ENCODE measurements at regions not wholly inside any gene's neighbourhood (a gene's known extent, or its start where the extent isn't known, plus 50 kb on each side); places are given as distances from the start of the nearest gene placed in this dataset.

DNA sequence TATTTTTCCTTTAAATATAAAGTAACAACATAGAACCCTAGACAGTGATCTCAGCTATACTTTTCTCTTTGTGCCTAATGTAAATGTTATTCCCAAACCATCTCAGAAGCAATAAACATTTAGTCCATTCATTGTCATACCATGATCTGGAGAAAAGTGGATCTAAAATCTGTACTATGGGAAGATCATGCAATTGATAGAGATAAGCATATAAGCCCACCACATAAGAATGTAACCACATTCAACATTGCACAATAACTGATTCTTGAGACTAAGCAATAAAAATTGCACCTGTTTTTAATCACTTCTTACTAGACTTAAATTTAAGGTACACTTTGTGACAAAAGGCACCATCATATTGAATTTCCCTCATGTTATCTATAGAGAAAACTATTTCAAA lies 1403.0 kb upstream of the C9orf72 start:
- Histone ChIP-seq H3K4me3 (replicated peaks in 1 of 2; ENCODE audit: low read depth in 1 of 2, low read length in 2 of 2) (no peak overlapping the region), H4K20me1 (ENCODE audit: insufficient read depth) (no peaks in the 10 kb centered on the region), H3K27ac (ENCODE audit: low read depth, low read length) (no peak overlapping the region), H3K4me2 (ENCODE audit: low read length) (no peak overlapping the region), H3K27me3 (ENCODE audit: insufficient read depth, low read length) (no peaks in the 10 kb centered on the region), H3K9me2 (ENCODE audit: insufficient read depth) (no peaks in the 10 kb centered on the region), H3K9ac (ENCODE audit: low read length) (no peak overlapping the region), H3K9me3 (ENCODE audit: control insufficient read depth in 1 of 2, insufficient read depth in 1 of 2, low read depth in 1 of 2, low read length in 2 of 2) (no peaks in the 10 kb centered on the region), H3K4me1 (ENCODE audit: control insufficient read depth in 1 of 2, insufficient read depth in 2 of 2, low read length in 2 of 2) (no peaks in the 10 kb centered on the region), H3K36me3 (ENCODE audit: control insufficient read depth in 1 of 2, insufficient read depth in 2 of 2, low read length in 2 of 2) (no peaks in the 10 kb centered on the region), H2AFZ (ENCODE audit: low read depth, low read length, poor library complexity, severe bottlenecking) (no peak overlapping the region), H3K79me2 (ENCODE audit: insufficient read depth, low read length) (no peaks in the 10 kb centered on the region)
- ChIA-PET CTCF (no interaction called here), POLR2A (no interaction called here), RAD21 (ENCODE audit: low non-redundant PET in 1 of 2, low total read pairs in 2 of 2, uncharacterized antibody in 2 of 2, unreplicated experiment in 2 of 2) (no interaction called here)
- no peak for DNase-seq (ENCODE audit: low read depth, low spot score)
- TF ChIP-seq CEBPB (IDR thresholded peaks at IDR 0.05; ENCODE audit: low read depth) = no peak
- TF ChIP-seq EGR1 (IDR thresholded peaks at IDR 0.05; ENCODE audit: low read depth) = no peak
- intact Hi-C loops (cut with micrococcal nuclease) = no loop called here
- BruUV-seq (replicated peaks) = no TSS peak
- no peak for ATAC-seq

DNA sequence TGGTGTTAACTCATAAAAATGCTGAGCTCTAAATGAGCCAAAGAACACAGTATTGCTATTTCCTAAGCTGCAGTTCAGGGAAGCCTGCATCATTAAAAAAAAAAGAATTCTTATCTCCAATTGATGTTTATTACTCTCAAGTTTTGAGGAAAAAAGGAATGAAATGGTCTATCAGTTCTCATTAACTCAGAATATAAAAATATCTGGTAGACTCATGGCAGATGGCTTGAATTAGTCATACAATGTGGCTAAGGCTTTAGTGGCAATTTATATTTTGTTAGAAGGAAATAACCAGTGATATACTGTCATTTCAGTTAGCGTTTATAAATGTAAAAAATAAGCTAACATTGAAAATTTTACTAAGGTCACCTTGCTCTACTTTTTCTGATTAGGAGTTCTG lies 1403.4 kb upstream of the C9orf72 start:
- intact Hi-C loops (cut with micrococcal nuclease) = no loop called here
- DNase-seq (ENCODE audit: low read depth, low spot score) = no peak
- H3K4me3 ChIP-seq (replicated peaks in 1 of 2; ENCODE audit: low read depth in 1 of 2, low read length in 2 of 2) = no peak overlapping the region
- ChIA-PET POLR2A (no interaction called here), CTCF (no interaction called here), RAD21 (ENCODE audit: low non-redundant PET in 1 of 2, low total read pairs in 2 of 2, uncharacterized antibody in 2 of 2, unreplicated experiment in 2 of 2) (no interaction called here)
- H2AFZ ChIP-seq (ENCODE audit: low read depth, low read length, poor library complexity, severe bottlenecking) = no peak overlapping the region
- TF ChIP-seq, protein P1, sequence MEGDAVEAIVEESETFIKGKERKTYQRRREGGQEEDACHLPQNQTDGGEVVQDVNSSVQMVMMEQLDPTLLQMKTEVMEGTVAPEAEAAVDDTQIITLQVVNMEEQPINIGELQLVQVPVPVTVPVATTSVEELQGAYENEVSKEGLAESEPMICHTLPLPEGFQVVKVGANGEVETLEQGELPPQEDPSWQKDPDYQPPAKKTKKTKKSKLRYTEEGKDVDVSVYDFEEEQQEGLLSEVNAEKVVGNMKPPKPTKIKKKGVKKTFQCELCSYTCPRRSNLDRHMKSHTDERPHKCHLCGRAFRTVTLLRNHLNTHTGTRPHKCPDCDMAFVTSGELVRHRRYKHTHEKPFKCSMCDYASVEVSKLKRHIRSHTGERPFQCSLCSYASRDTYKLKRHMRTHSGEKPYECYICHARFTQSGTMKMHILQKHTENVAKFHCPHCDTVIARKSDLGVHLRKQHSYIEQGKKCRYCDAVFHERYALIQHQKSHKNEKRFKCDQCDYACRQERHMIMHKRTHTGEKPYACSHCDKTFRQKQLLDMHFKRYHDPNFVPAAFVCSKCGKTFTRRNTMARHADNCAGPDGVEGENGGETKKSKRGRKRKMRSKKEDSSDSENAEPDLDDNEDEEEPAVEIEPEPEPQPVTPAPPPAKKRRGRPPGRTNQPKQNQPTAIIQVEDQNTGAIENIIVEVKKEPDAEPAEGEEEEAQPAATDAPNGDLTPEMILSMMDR (IDR thresholded peaks at IDR 0.05 in 2 of 3, conservative IDR thresholded peaks at IDR 0.05 in 1 of 3; ENCODE audit: borderline replicate concordance in 1 of 3, insufficient read depth in 1 of 3, low read depth in 2 of 3, low read length in 2 of 3) = no peak
- TF ChIP-seq, protein P2, sequence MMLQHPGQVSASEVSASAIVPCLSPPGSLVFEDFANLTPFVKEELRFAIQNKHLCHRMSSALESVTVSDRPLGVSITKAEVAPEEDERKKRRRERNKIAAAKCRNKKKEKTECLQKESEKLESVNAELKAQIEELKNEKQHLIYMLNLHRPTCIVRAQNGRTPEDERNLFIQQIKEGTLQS (IDR thresholded peaks at IDR 0.05) = no peak
- TF ChIP-seq POLR2AphosphoS5 (IDR thresholded peaks at IDR 0.05; ENCODE audit: low read depth, low read length) (no peak), POLR2A (IDR thresholded peaks at IDR 0.05; ENCODE audit: borderline replicate concordance, extremely low read depth, insufficient read depth, insufficient read length) (no peak), SIN3A (IDR thresholded peaks at IDR 0.05; ENCODE audit: low read depth) (no peak)
- no peak overlapping the region for H3K27ac ChIP-seq (ENCODE audit: low read depth, low read length)
- no peak for ATAC-seq
- no peaks in the 10 kb centered on the region for H3K4me1 ChIP-seq (ENCODE audit: control insufficient read depth in 1 of 2, insufficient read depth in 2 of 2, low read length in 2 of 2)
- BruUV-seq (replicated peaks) = no TSS peak
- H3K9ac ChIP-seq (ENCODE audit: low read length) = no peak overlapping the region
- no peaks in the 10 kb centered on the region for H3K79me2 ChIP-seq (ENCODE audit: insufficient read depth, low read length)
- H4K20me1 ChIP-seq (ENCODE audit: insufficient read depth) = no peaks in the 10 kb centered on the region
- H3K9me2 ChIP-seq (ENCODE audit: insufficient read depth) = no peaks in the 10 kb centered on the region
- no peaks in the 10 kb centered on the region for H3K36me3 ChIP-seq (ENCODE audit: control insufficient read depth in 1 of 2, insufficient read depth in 2 of 2, low read length in 2 of 2)
- no peaks in the 10 kb centered on the region for H3K9me3 ChIP-seq (ENCODE audit: control insufficient read depth in 1 of 2, insufficient read depth in 1 of 2, low read depth in 1 of 2, low read length in 2 of 2)
- no peak overlapping the region for H3K4me2 ChIP-seq (ENCODE audit: low read length)
- no peaks in the 10 kb centered on the region for H3K27me3 ChIP-seq (ENCODE audit: insufficient read depth, low read length)
